Endothelial cell of umbilical vein (primary cell): ENCODE measurements at regions not wholly inside any gene's neighbourhood (a gene's known extent, or its start where the extent isn't known, plus 50 kb on each side); places are given as distances from the start of the nearest gene placed in this dataset.

Experiments used
- BruUV-seq: library from RNA; stranded (reverse); fragments of 400-500 nt; replicated peaks from 2 replicates; lab custom pipeline; 2021; lab: Mats Ljungman, UMichigan
- CTCF ChIA-PET: fragments of 300-600, 350-600 bp; sonication (Branson Sonifier 250); formaldehyde crosslinking; loops from one replicate; lab custom pipeline; 2021; ENCODE audit warnings: antibody characterized with exemption, inconsistent platforms; lab: Charles Lee
- POLR2A ChIA-PET: fragments of 300-600, 350-600 bp; sonication (Branson Sonifier 250); formaldehyde crosslinking; loops from one replicate; lab custom pipeline; 2021; ENCODE audit warnings: antibody characterized with exemption, inconsistent platforms; lab: Charles Lee
- DNase-seq: peaks from one replicate; pipeline ENCODE4 v3.0.0-alpha.2; 2011; ENCODE audit warnings: low read depth, low spot score
- FAIRE-seq: peaks from 2 replicates; lab custom pipeline; 2011; peaks lifted over from hg19 to GRCh38; lab: Jason Lieb, UNC
- H2AFZ ChIP-seq: 2 replicates; pipeline ENCODE4 v1.6.0; 2012; ENCODE audit warnings: low read depth, low read length, control low read depth, inconsistent platforms
- H3K27ac ChIP-seq: 2 replicates; pipeline ENCODE4 v1.5.1; 2011; ENCODE audit warnings: low read depth, mild to moderate bottlenecking, control low read depth, low read length, moderate library complexity; ENCODE audit not compliant: insufficient read depth
- H3K27me3 ChIP-seq, 2 experiments: 2 replicates each; pipeline versions ENCODE4 v1.6.0 to v1.6.1; 2011; ENCODE audit warnings: low read length in 2 of 2, mixed read lengths in 1 of 2; ENCODE audit not compliant: control insufficient read depth in 2 of 2, insufficient read depth in 2 of 2
- H3K36me3 ChIP-seq, 2 experiments: 2 replicates in 1 of 2; 3 replicates in 1 of 2; pipeline ENCODE4 v1.5.1; 2011; ENCODE audit warnings: low read length in 2 of 2, mild to moderate bottlenecking in 1 of 2, moderate library complexity in 1 of 2; ENCODE audit not compliant: control insufficient read depth in 2 of 2, insufficient read depth in 2 of 2; ENCODE audit errors: extremely low read depth in 1 of 2
- H3K4me1 ChIP-seq: 3 replicates; pipeline ENCODE4 v1.5.1; 2011; ENCODE audit warnings: mild to moderate bottlenecking, low read length; ENCODE audit not compliant: control insufficient read depth, insufficient read depth; ENCODE audit errors: extremely low read depth
- H3K4me2 ChIP-seq: 2 replicates; pipeline ENCODE4 v1.6.1; 2011; ENCODE audit warnings: low read length, control low read depth, mixed read lengths; ENCODE audit not compliant: insufficient read depth
- H3K4me3 ChIP-seq, 3 experiments: fragments of 200-600 bp in 1 of 3; sonication (generic), shearing (Covaris generic) in 1 of 3; replicated peaks in 1 of 3; 2 replicates each; pipeline ENCODE4 v1.5.1; 2011 to 2016; ENCODE audit warnings: control low read depth in 3 of 3, low read length in 3 of 3, mild to moderate bottlenecking in 2 of 3, inconsistent platforms in 1 of 3, low read depth in 1 of 3, moderate library complexity in 1 of 3; ENCODE audit not compliant: insufficient read depth in 1 of 3
- H3K79me2 ChIP-seq: 2 replicates; pipeline ENCODE4 v1.6.0; 2012; ENCODE audit warnings: low read length, inconsistent platforms; ENCODE audit not compliant: control insufficient read depth, insufficient read depth
- H3K9ac ChIP-seq: replicated peaks from 2 replicates; pipeline ENCODE3; 2011; ENCODE audit warnings: low read length, control low read depth; ENCODE audit not compliant: insufficient read depth; ENCODE audit errors: extremely low read depth
- H3K9me1 ChIP-seq: replicated peaks from 3 replicates; pipeline ENCODE4 v1.6.0; 2011; ENCODE audit warnings: mild to moderate bottlenecking, low read length; ENCODE audit not compliant: control insufficient read depth, insufficient read depth; ENCODE audit errors: extremely low read depth
- H3K9me3 ChIP-seq: replicated peaks from 2 replicates; pipeline ENCODE4 v1.5.1; 2012; ENCODE audit warnings: low read length, inconsistent platforms; ENCODE audit not compliant: control insufficient read depth, insufficient read depth
- H4K20me1 ChIP-seq: replicated peaks from 2 replicates; pipeline ENCODE3; 2011; ENCODE audit warnings: mild to moderate bottlenecking, low read length; ENCODE audit not compliant: control insufficient read depth, insufficient read depth; ENCODE audit errors: extremely low read depth
- EZH2 ChIP-seq: IDR thresholded peaks from 2 replicates; pipeline ENCODE4 v1.6.1; 2012; ENCODE audit warnings: borderline replicate concordance, low read depth, mild to moderate bottlenecking, moderate library complexity, low read length, inconsistent platforms; ENCODE audit not compliant: severe bottlenecking
- FOS ChIP-seq: IDR thresholded peaks from 2 replicates; pipeline ENCODE4 v1.6.1; 2011; ENCODE audit warnings: mild to moderate bottlenecking, low read length, moderate library complexity, borderline replicate concordance; ENCODE audit not compliant: insufficient read depth
- GATA2 ChIP-seq: IDR thresholded peaks from 2 replicates; pipeline ENCODE4 v1.7.0; 2011; ENCODE audit warnings: low read depth, mild to moderate bottlenecking, moderate library complexity, mixed read lengths, low read length; ENCODE audit not compliant: insufficient read length, insufficient read depth
- JUN ChIP-seq: IDR thresholded peaks from 2 replicates; pipeline ENCODE4 v1.6.1; 2011; ENCODE audit warnings: borderline replicate concordance, low read depth; ENCODE audit not compliant: insufficient read length, insufficient read depth
- MYC ChIP-seq: IDR thresholded peaks from one replicate; pipeline ENCODE4 v1.6.1; 2011; ENCODE audit warnings: mild to moderate bottlenecking, low read depth, low read length
- POLR2A ChIP-seq: IDR thresholded peaks from 2 replicates; pipeline ENCODE4 v1.6.1; 2012; ENCODE audit warnings: low read depth, mild to moderate bottlenecking, control low read depth, low read length
- POLR2AphosphoS5 ChIP-seq: IDR thresholded peaks from 2 replicates; pipeline ENCODE4 v1.6.1; 2012; ENCODE audit warnings: low read depth, mild to moderate bottlenecking, control low read depth, low read length, moderate library complexity; ENCODE audit not compliant: insufficient read depth
- dilution Hi-C: fragments of 300-500 bp; cut with MboI; formaldehyde crosslinking; loops from one replicate; pipeline ENCODE4 v1.15.0; 2019; ENCODE audit warnings: low sequenced_read_pairs; ENCODE audit not compliant: extremely low pct_ligation_motif_present
- intact Hi-C: fragments of 100-400 bp; cut with micrococcal nuclease; formaldehyde crosslinking; loops from one replicate; pipeline ENCODE4 v1.10.0; 2022
- TF ChIP-seq, protein P1 (sequence below): IDR thresholded peaks from 2 replicates; pipeline ENCODE4 v1.6.1; 2011; ENCODE audit not compliant: insufficient read depth, insufficient read length
- TF ChIP-seq, protein P2 (sequence below), 2 donors: IDR thresholded peaks; 1 replicate in 1 of 2; 2 replicates in 1 of 2; pipeline ENCODE4 v1.5.1; 2011; ENCODE audit warnings: low read length in 2 of 2, mild to moderate bottlenecking in 2 of 2, moderate library complexity in 2 of 2, control low read depth in 1 of 2, inconsistent platforms in 1 of 2, low read depth in 1 of 2; ENCODE audit not compliant: insufficient read depth in 1 of 2; ENCODE audit errors: extremely low read depth in 1 of 2

DNA sequence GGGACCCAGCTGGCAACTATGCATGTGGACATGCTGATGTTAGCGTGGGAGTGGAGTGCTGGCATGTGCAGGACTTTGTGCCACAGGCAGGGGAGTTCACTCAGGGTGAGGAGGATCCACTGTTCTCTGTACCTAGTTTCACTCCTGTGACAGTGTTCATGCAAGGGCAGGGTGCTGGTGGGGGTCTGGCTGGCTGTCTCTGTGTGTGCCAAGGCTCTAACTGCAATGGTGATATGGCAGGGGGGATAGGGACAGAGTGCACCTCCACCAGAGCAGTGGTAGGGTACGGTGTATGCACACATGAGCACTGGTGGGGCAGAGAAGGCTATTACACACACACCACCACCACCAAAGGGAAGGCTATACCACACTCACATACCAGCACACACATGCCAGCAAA is 210.2 kb upstream of the DEFB112 start:
- H2AFZ ChIP-seq, result no peak overlapping the region
- ChIA-PET POLR2A (no interaction called here), CTCF (no interaction called here)
- H3K4me3 ChIP-seq, result no peak overlapping the region
- H3K27me3 ChIP-seq, result no peaks in the 10 kb centered on the region
- H3K4me2 ChIP-seq, result no peak overlapping the region
- DNase-seq, result no peak
- no peak overlapping the region for H3K9ac ChIP-seq
- no peak for FAIRE-seq
- H3K79me2 ChIP-seq, result no peaks in the 10 kb centered on the region
- TF ChIP-seq POLR2A (no peak), JUN (no peak), MYC (no peak), FOS (no peak), EZH2 (no peak), POLR2AphosphoS5 (no peak), GATA2 (no peak)
- TF ChIP-seq, protein P1, sequence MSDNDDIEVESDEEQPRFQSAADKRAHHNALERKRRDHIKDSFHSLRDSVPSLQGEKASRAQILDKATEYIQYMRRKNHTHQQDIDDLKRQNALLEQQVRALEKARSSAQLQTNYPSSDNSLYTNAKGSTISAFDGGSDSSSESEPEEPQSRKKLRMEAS, result no peak
- TF ChIP-seq, protein P2, sequence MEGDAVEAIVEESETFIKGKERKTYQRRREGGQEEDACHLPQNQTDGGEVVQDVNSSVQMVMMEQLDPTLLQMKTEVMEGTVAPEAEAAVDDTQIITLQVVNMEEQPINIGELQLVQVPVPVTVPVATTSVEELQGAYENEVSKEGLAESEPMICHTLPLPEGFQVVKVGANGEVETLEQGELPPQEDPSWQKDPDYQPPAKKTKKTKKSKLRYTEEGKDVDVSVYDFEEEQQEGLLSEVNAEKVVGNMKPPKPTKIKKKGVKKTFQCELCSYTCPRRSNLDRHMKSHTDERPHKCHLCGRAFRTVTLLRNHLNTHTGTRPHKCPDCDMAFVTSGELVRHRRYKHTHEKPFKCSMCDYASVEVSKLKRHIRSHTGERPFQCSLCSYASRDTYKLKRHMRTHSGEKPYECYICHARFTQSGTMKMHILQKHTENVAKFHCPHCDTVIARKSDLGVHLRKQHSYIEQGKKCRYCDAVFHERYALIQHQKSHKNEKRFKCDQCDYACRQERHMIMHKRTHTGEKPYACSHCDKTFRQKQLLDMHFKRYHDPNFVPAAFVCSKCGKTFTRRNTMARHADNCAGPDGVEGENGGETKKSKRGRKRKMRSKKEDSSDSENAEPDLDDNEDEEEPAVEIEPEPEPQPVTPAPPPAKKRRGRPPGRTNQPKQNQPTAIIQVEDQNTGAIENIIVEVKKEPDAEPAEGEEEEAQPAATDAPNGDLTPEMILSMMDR (IDR thresholded peaks at IDR 0.05; ENCODE audit: extremely low read depth in 1 of 2, insufficient read depth in 1 of 2, low read depth in 1 of 2, low read length in 2 of 2), result no peak
- H4K20me1 ChIP-seq, result no peaks in the 10 kb centered on the region
- no peaks in the 10 kb centered on the region for H3K9me1 ChIP-seq
- intact Hi-C loops (no loop called here), dilution Hi-C loops (no loop called here)
- H3K4me1 ChIP-seq, result no peaks in the 10 kb centered on the region
- peaks cover 6% of the 10 kb centered on the region for H3K9me3 ChIP-seq
- no peaks in the 10 kb centered on the region for H3K36me3 ChIP-seq
- no TSS peak for BruUV-seq
- H3K27ac ChIP-seq, result no peak overlapping the region
